ENCODE measurements at regions not wholly inside any gene's neighbourhood (a gene's known extent, or its start where the extent isn't known, plus 50 kb on each side); places are given as distances from the start of the nearest gene placed in this dataset.

- no peaks in the 10 kb centered on the region for H3K9me3 ChIP-seq
- no peak overlapping the region for H3K4me3 ChIP-seq
- DNase-seq = no peak
- H3K36me3 ChIP-seq = no peaks in the 10 kb centered on the region
- 0 out of 2 replicates have a peak, but pooled peaks cover 2% of the 10 kb centered on the region for H3K27me3 ChIP-seq
Measured at GRCh38 chr12:16946704-16947103, 340.7 kb upstream of the LMO3 start.

- no peaks in the 10 kb centered on the region for H3K36me3 ChIP-seq
- no peak overlapping the region for H3K4me3 ChIP-seq
- peak; percentile 58 for DNase-seq
- H3K27me3 ChIP-seq = 0 out of 2 replicates have a peak, but pooled peaks cover 2% of the 10 kb centered on the region
- no peaks in the 10 kb centered on the region for H3K9me3 ChIP-seq
Measured at GRCh38 chr12:16939871-16940306, 333.9 kb upstream of the LMO3 start.

- Histone ChIP-seq H3K4me3 (no peak overlapping the region), H3K27me3 (no peaks in the 10 kb centered on the region), H3K9me3 (no peaks in the 10 kb centered on the region), H3K36me3 (no peaks in the 10 kb centered on the region)
- no peak for DNase-seq
Measured at GRCh38 chr12:16927259-16927658, 321.3 kb upstream of the LMO3 start.

- Histone ChIP-seq H3K27me3 (no peaks in the 10 kb centered on the region; the same call in 1 of the 2 replicates), H3K36me3 (no peaks in the 10 kb centered on the region), H3K4me3 (no peak overlapping the region), H3K9me3 (peaks cover 9% of the 10 kb centered on the region; the same call in 1 of the 2 replicates)
- DNase-seq = no peak
Measured at GRCh38 chr12:16920451-16920850, 314.5 kb upstream of the LMO3 start.

DNA sequence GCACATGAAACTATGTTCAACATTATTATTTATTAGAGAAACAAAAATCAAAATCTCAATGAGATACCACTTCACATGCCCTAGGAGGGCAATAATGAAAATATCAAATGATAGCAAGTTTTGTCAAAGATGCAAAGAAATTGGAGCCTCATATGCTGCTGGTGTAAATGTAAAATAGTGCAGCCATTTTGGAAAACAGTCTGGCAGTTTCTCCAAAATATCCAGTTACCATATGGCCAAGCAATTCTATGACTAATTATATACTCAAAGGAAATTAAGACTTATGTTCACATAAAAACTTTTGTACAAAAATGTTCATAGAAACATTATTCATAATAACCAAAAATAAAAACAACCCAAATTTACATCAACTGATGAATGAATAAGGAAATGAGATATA, 313.6 kb upstream of the LMO3 start:
- Histone ChIP-seq H3K9me3 (peaks cover 9% of the 10 kb centered on the region; the same call in 1 of the 2 replicates), H3K27me3 (no peaks in the 10 kb centered on the region; the same call in 1 of the 2 replicates), H3K4me3 (no peak overlapping the region), H3K36me3 (no peaks in the 10 kb centered on the region)
- no peak for DNase-seq

DNA sequence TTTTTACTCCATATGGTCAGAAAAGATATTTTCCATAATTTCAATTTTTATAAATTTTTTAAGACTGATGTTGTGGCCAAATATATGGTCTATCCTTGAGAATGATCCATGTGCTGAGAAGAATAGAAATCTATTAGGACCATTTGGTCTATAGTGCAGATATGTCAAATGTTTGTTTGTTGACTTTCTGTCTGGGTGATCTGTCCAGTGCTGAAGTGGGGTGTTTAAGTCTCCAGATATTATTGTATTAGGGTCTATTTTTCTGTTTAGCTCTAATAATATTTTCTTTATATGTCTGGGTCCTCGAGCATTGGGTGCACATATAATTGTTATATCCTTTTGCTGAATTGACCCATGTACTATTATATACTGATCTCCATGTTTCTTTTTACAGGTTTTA, 308.9 kb upstream of the LMO3 start:
- Histone ChIP-seq H3K36me3 (no peaks in the 10 kb centered on the region), H3K27me3 (no peaks in the 10 kb centered on the region; the same call in 1 of the 2 replicates), H3K9me3 (0 out of 2 replicates have a peak, but pooled peaks cover 2% of the 10 kb centered on the region), H3K4me3 (no peak overlapping the region)
- DNase-seq = no peak

GRCh38 chr12:16913832-16914490, 308.0 kb upstream of the LMO3 start:
- Histone ChIP-seq H3K9me3 (no peaks in the 10 kb centered on the region), H3K36me3 (no peaks in the 10 kb centered on the region), H3K4me3 (no peak overlapping the region), H3K27me3 (no peaks in the 10 kb centered on the region; the same call in 1 of the 2 replicates)
- no peak for DNase-seq

DNA sequence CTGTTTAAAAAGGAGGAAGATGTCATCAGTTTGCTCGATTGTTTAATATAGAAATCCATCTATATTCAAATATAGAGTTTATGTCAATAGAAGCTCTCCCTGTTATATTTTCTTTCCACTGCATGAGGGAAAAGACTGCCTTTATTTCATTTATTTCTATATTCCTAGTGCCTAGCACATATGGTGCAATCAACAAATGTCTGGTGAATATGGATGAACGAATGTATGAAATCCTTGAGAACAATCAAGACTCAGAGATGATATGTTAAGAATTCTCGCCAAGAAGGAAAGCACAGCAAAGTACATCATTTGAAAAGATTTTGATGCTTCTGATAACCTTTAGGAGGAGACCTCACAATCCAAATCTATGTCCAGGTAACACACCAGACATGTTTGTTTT, 296.0 kb upstream of the LMO3 start:
- Histone ChIP-seq H3K36me3 (no peaks in the 10 kb centered on the region), H3K4me3 (no peak overlapping the region), H3K27me3 (no peaks in the 10 kb centered on the region), H3K9me3 (no peaks in the 10 kb centered on the region)
- DNase-seq = no peak

DNA sequence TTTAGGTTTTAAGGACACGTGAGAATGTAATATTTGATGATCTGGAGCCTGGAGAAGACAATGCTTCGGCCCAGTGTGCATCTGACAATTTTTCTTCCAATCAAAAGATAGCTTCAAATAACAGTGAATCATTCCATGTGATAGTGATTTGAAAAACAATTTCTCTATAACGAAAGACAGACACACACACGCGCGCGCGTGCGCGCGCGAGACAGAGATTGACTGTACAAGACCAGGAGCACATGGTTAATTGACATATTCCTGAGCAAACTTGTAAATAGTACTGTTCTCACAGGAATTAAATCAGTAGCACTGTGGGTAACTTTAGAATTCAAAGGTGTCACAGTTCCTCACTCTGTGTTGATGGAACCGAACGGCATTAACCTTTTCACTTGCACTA, 287.5 kb upstream of the LMO3 start:
- DNase-seq = no peak
- Histone ChIP-seq H3K27me3 (no peaks in the 10 kb centered on the region), H3K4me3 (no peak overlapping the region), H3K9me3 (no peaks in the 10 kb centered on the region), H3K36me3 (no peaks in the 10 kb centered on the region)

DNA sequence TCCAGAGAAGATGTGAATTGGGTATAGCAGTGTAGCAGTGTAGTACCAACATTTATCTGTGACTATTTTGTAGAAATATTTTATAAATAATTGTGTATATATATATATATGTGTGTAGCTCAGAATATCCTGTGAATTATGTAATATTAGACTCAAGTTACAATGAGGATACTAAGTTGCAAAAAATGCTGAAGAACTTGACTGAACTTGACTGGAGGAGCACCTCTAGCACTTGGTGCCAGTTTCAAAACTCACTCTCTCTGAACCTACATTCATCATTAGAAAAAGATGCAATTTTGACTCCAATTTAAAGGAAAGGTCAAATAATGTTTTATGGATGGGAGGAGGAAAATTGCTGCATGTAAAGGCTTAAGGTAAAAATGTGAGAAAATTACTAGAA, 285.7 kb upstream of the LMO3 start:
- no peaks in the 10 kb centered on the region for H3K9me3 ChIP-seq
- no peak for DNase-seq
- no peaks in the 10 kb centered on the region for H3K27me3 ChIP-seq
- H3K36me3 ChIP-seq = no peaks in the 10 kb centered on the region
- H3K4me3 ChIP-seq = no peak overlapping the region

DNA sequence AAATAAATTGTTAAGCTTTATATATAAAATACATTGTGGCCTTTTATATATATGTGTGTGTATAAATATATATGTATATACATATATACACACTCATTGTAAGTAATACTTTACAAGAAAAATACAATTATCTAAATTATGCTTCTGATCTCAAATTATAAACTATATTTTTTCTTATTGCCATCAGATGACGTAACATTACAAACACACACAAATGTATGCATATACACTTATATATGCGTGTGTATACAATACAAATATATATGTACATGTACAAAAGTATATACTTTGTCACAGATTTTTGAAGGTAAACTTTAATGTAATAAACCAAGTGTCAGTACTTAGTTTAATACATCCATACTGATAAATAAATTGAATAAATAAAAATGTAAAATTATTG, 278.9 kb upstream of the LMO3 start:
- DNase-seq = no peak
- H3K4me3 ChIP-seq = no peak overlapping the region
- H3K9me3 ChIP-seq = no peaks in the 10 kb centered on the region
- H3K36me3 ChIP-seq = no peaks in the 10 kb centered on the region
- no peaks in the 10 kb centered on the region for H3K27me3 ChIP-seq

- H3K4me3 ChIP-seq = no peak overlapping the region
- DNase-seq = no peak
Measured at GRCh38 chr12:16884056-16884455, 278.1 kb upstream of the LMO3 start.

DNA sequence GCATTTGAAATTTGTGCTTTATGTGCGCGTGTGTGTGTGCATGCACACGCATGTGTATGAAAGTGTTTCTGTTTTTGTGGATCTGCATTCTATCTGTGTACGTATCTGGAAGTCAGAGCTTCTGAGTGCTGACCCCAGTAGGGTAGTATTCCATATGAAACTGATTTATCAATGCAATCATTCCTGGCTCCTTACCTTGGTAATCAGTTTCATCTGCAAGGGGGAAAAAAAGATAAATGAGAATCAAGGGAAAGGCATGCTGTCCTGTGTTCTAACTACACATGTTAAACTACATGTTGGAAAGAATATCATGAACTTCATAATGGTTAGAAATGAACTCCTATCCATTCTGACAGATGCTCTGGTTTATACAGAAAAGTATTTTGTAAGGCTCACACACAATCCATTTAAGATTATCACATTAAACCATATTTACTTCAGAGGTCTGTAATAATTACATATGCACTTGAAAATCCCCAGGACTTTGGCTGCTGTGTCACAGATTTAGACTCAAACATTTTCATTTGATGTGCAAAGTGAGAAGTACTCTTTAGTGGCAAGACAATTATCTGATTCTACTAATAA, 276.1 kb upstream of the LMO3 start:
- Histone ChIP-seq H3K9me3 (no peaks in the 10 kb centered on the region), H3K27me3 (no peaks in the 10 kb centered on the region), H3K4me3 (no peak overlapping the region), H3K36me3 (no peaks in the 10 kb centered on the region)
- DNase-seq = no peak

More at GRCh38 chr12:16884056-16884455, 278.1 kb upstream of the LMO3 start:
- Histone ChIP-seq H3K9me3 (no peaks in the 10 kb centered on the region), H3K27me3 (no peaks in the 10 kb centered on the region), H3K36me3 (no peaks in the 10 kb centered on the region)

DNA sequence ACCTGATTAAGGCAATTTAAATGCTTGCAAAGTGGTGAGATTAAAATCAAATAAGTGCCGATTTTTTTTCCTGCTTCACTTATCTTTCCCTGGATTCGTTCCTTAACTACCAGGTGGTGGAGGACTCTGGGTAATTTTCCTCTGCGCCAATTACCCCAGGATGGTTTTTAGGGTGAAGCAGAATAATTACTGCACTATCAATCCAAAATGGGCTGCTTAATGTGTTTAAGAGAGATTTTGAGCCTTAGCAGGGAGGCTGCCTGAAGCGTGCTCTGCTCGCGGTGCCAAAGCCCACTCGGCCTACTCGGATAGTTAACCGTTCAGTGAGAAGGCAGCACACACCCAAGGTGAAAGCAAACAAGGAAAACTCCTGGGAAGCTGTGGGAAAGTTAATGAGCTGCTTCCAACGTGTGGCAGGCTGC, 274.9 kb upstream of the LMO3 start:
- DNase-seq = no peak
- Histone ChIP-seq H3K4me3 (no peak overlapping the region), H3K36me3 (no peaks in the 10 kb centered on the region), H3K9me3 (no peaks in the 10 kb centered on the region), H3K27me3 (no peaks in the 10 kb centered on the region)

DNA sequence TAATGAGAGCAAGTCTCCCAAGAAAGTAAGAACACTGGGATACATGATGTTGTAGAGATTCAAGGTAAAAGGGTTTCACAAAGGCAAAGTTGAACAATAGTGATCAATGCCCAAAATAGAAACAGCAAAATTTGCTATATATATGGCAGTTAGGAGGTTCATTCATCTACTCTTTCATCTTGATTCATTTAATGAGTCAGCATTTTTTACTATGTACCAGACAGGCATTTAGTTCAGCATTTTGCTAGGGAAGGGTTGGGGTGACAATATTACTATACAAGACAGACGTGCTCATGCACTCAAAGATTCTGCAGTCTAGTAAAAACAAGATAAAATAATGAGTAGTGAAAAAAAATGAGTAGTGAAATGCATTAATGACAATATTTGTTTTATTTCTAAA, 264.9 kb upstream of the LMO3 start:
- H3K27me3 ChIP-seq = no peaks in the 10 kb centered on the region
- no peak for DNase-seq
- no peaks in the 10 kb centered on the region for H3K36me3 ChIP-seq
- no peaks in the 10 kb centered on the region for H3K9me3 ChIP-seq
- H3K4me3 ChIP-seq = no peak overlapping the region

DNA sequence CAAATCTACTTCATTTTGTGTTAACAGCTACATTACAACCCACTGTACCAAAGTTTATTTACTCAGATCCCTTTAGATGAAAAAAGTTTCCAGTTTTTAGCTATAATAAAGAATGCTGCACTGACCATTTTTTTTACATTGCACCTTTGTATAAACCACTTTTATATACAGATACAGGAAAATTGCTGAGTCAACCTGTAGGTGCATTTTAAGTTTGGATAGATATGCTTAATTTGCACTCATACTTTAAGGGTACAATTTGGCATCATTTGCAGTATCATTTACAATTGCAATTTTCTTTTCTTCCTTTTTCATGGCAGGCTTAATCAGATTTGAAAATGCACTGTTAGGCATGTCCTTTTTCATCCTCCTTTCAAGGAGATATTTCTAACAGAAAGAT, 257.8 kb upstream of the LMO3 start:
- Histone ChIP-seq H3K4me3 (no peak overlapping the region), H3K27me3 (no peaks in the 10 kb centered on the region), H3K9me3 (no peaks in the 10 kb centered on the region), H3K36me3 (no peaks in the 10 kb centered on the region)
- no peak for DNase-seq

DNA sequence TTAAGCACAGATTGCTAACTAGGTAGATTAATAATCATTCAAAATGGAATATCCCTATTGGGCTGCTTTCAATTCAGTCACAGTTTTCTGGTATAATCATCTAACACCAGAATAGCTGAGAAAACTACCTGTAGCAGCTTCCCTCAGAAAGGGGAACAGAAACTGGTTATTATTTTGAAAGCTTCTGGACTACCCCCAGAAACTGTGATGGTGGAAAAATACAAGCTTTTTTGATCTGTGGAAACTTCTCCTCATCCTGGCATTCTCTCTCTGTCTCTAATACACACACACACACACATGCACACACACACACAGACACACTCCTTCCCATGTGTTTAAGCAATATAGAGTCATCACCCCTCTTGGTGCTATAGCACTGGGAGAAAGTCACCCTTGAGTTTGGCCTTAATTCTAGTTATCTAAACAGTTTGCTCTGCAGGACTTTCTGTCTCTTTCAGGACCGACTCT, 251.5 kb upstream of the LMO3 start:
- H3K27me3 ChIP-seq = no peaks in the 10 kb centered on the region
- no peak for DNase-seq
- H3K9me3 ChIP-seq = no peaks in the 10 kb centered on the region
- no peak overlapping the region for H3K4me3 ChIP-seq
- H3K36me3 ChIP-seq = no peaks in the 10 kb centered on the region

DNA sequence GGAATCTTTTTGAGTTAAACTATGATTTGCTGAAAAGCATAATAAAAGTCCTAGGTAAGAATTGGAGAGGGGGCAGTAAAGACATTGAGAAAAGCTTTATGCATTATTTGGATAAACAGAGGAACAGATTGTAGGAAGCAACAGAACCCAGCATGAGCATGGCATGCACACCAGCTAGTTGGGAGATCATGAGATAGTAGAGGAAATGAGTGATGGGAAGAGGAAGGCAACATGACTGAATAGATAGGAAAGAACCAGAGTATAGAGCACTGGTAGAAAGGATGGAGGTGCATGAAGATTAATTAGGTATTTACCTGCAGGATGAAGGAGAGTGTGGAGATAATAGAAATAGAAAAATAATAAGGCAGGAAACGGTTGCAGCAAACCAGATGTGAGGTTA, 248.5 kb upstream of the LMO3 start:
- H3K4me3 ChIP-seq = no peak overlapping the region
- H3K27me3 ChIP-seq = no peaks in the 10 kb centered on the region; the same call in 1 of the 2 replicates
- H3K36me3 ChIP-seq = no peaks in the 10 kb centered on the region
- no peaks in the 10 kb centered on the region for H3K9me3 ChIP-seq
- no peak for DNase-seq
